SH-SY5Y (cell line): ENCODE measurements at regions not wholly inside any gene's neighbourhood (a gene's known extent, or its start where the extent isn't known, plus 50 kb on each side); places are given as distances from the start of the nearest gene placed in this dataset.

ENCODE experiments used
- GATA2 ChIP-seq: IDR thresholded peaks from 2 replicates; pipeline ENCODE4 v1.6.1; 2011; ENCODE audit warnings: mild to moderate bottlenecking, low read depth, low read length
- GATA3 ChIP-seq: IDR thresholded peaks from 2 replicates; pipeline ENCODE4 v1.6.1; 2011; ENCODE audit warnings: low read depth, mild to moderate bottlenecking, low read length, moderate library complexity

GRCh38 chr3:147843331-147843730 lies 434.2 kb downstream of the ZIC1 start:
- TF ChIP-seq GATA2 = no peak
- TF ChIP-seq GATA3 = no peak
